Lower lobe of right lung (tissue), 2 donors: ENCODE measurements at regions not wholly inside any gene's neighbourhood (a gene's known extent, or its start where the extent isn't known, plus 50 kb on each side); places are given as distances from the start of the nearest gene placed in this dataset.

ENCODE experiments used
- ATAC-seq, 2 donors: fragments of 200-7000 bp; cut with Tn5 transposase; one replicate each; pipeline ENCODE4 v1.9.1; 2020 to 2022; ENCODE audit warnings: mild to moderate bottlenecking in 2 of 2, moderate library complexity in 2 of 2
- DNase-seq: peaks from one replicate; pipeline ENCODE4 v3.0.0-alpha.2; 2020
- H3K27ac ChIP-seq: fragments of 200-600 bp; one replicate; pipeline ENCODE4 v1.8.0; 2022
- H3K27me3 ChIP-seq: fragments of 200-600 bp; one replicate; pipeline ENCODE4 v1.8.0; 2022; ENCODE audit warnings: low read depth
- H3K36me3 ChIP-seq: fragments of 200-600 bp; one replicate; pipeline ENCODE4 v1.8.0; 2022; ENCODE audit warnings: mild to moderate bottlenecking
- H3K4me1 ChIP-seq: fragments of 200-600 bp; one replicate; pipeline ENCODE4 v1.8.0; 2022
- H3K4me3 ChIP-seq: fragments of 200-600 bp; one replicate; pipeline ENCODE4 v1.8.0; 2022; ENCODE audit warnings: mild to moderate bottlenecking
- H3K9me3 ChIP-seq: fragments of 200-600 bp; one replicate; pipeline ENCODE4 v1.8.0; 2022
- CTCF ChIP-seq: fragments of 200-600 bp; IDR thresholded peaks from one replicate; pipeline ENCODE4 v1.8.0; 2022; ENCODE audit warnings: antibody characterized with exemption, mild to moderate bottlenecking
- intact Hi-C: fragments of 100-400 bp; cut with DNase I; formaldehyde crosslinking; loops from one replicate; pipeline ENCODE4 v1.11.0; 2022
- donor health status: DM: no; HTN: yes; CAD: no; lungs with severe emphysema.

- H3K4me3 ChIP-seq = no peak overlapping the region
- H3K36me3 ChIP-seq = peaks cover 44% of the 10 kb centered on the region
- no peak for DNase-seq
- no peaks in the 10 kb centered on the region for H3K9me3 ChIP-seq
- intact Hi-C loops = no loop called here
- no peaks in the 10 kb centered on the region for H3K27me3 ChIP-seq
- no peak overlapping the region for H3K27ac ChIP-seq
- no peak for TF ChIP-seq CTCF
- no peaks in the 10 kb centered on the region for H3K4me1 ChIP-seq
- no peak for ATAC-seq
Observed at GRCh38 chr11:17135916-17136683, 58.6 kb upstream of the RPS13 start.

GRCh38 chr11:17132654-17133053 lies 55.2 kb upstream of the RPS13 start:
- no peak overlapping the region for H3K4me3 ChIP-seq
- H3K27me3 ChIP-seq = no peaks in the 10 kb centered on the region
- TF ChIP-seq CTCF = no peak
- H3K9me3 ChIP-seq = no peaks in the 10 kb centered on the region
- H3K36me3 ChIP-seq = peaks cover 78% of the 10 kb centered on the region
- H3K4me1 ChIP-seq = no peaks in the 10 kb centered on the region
- DNase-seq (no peak), ATAC-seq (no peak)
- H3K27ac ChIP-seq = no peak overlapping the region
- intact Hi-C loops = no loop called here

GRCh38 chr11:17129003-17129402 lies 51.5 kb upstream of the RPS13 start:
- no peaks in the 10 kb centered on the region for H3K9me3 ChIP-seq
- no peaks in the 10 kb centered on the region for H3K27me3 ChIP-seq
- no peak for ATAC-seq
- no peak for TF ChIP-seq CTCF
- H3K36me3 ChIP-seq = peaks cover 84% of the 10 kb centered on the region
- no peak overlapping the region for H3K4me3 ChIP-seq
- intact Hi-C loops = no loop called here
- H3K27ac ChIP-seq = no peak overlapping the region
- no peak for DNase-seq
- H3K4me1 ChIP-seq = no peaks in the 10 kb centered on the region
